Vagina (tissue), 2 donors: ENCODE measurements at regions not wholly inside any gene's neighbourhood (a gene's known extent, or its start where the extent isn't known, plus 50 kb on each side); places are given as distances from the start of the nearest gene placed in this dataset.

Experiments used
- DNase-seq, 2 donors: peaks; one replicate each; pipeline ENCODE4 v3.0.0-alpha.2; 2017; ENCODE audit errors: extremely low spot score in 2 of 2
- H3K27ac ChIP-seq: fragments of 200-600 bp; sonication (generic); one replicate; pipeline ENCODE4 v1.5.1; 2019
- H3K27me3 ChIP-seq: fragments of 200-600 bp; sonication (generic); one replicate; pipeline ENCODE4 v1.5.1; 2019
- H3K36me3 ChIP-seq, 2 donors: fragments of 200-600 bp; sonication (generic); one replicate each; pipeline ENCODE4 v1.5.1; 2017 to 2019
- H3K4me1 ChIP-seq: fragments of 200-600 bp; sonication (generic); one replicate; pipeline ENCODE4 v1.5.1; 2019
- H3K4me3 ChIP-seq, 2 donors: fragments of 200-600 bp; sonication (generic); 1 replicate in 1 of 2; 2 replicates in 1 of 2; pipeline ENCODE4 v1.5.1; 2016 to 2019
- H3K9me3 ChIP-seq: fragments of 200-600 bp; sonication (generic); one replicate; pipeline ENCODE4 v1.5.1; 2019
- POLR2A ChIP-seq, 2 donors: fragments of 450-650 bp; IDR thresholded peaks; one replicate each; pipeline ENCODE4 v1.6.1; 2017; ENCODE audit warnings: antibody characterized with exemption in 2 of 2, mild to moderate bottlenecking in 2 of 2, moderate library complexity in 2 of 2
- POLR2AphosphoS5 ChIP-seq, 2 donors: sonication (generic); formaldehyde crosslinking; IDR thresholded peaks; one replicate each; pipeline ENCODE4 v1.9.0; 2017; ENCODE audit warnings: antibody characterized with exemption in 2 of 2, mild to moderate bottlenecking in 2 of 2, low read depth in 1 of 2; ENCODE audit not compliant: insufficient read depth in 1 of 2
- intact Hi-C: fragments of 100-400 bp; cut with DNase I; formaldehyde crosslinking; loops from one replicate; pipeline ENCODE4 v1.15.1; 2023
- TF ChIP-seq, protein P1 (sequence below), 3 experiments: fragments of 450-650 bp in 2 of 3; fragments of 200-600 bp in 1 of 3; sonication (generic) in 1 of 3; IDR thresholded peaks; one replicate each; pipeline ENCODE4 v1.5.1; 2017 to 2019; ENCODE audit warnings: antibody characterized with exemption in 3 of 3, mild to moderate bottlenecking in 2 of 3, moderate library complexity in 2 of 3

DNA sequence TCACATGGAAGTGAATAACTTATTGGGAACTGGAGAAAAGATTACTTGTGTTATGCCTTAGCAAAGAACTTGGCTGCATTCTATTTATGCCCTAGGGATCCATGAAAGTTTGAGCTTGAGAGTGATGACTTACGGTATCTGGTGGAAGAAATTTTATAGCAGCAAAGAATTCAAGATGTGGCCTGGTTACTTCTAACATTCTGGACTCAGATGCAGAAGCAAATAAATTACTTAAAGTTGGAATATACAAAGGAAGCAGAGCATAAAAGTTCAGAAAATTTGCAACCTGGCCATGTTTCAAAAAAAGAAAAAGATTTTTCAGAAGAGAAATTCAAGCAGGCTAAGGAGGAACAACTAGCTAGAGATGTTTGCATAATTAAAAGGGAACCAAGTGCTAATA lies 252.3 kb upstream of the WDFY3 start:
- Histone ChIP-seq H3K4me3 (no peak overlapping the region), H3K4me1 (no peaks in the 10 kb centered on the region), H3K27ac (no peak overlapping the region), H3K9me3 (no peaks in the 10 kb centered on the region), H3K36me3 (no peaks in the 10 kb centered on the region), H3K27me3 (no peaks in the 10 kb centered on the region)
- DNase-seq: no peak
- TF ChIP-seq POLR2A (IDR thresholded peaks at IDR 0.05): no peak
- intact Hi-C loops: no loop called here

DNA sequence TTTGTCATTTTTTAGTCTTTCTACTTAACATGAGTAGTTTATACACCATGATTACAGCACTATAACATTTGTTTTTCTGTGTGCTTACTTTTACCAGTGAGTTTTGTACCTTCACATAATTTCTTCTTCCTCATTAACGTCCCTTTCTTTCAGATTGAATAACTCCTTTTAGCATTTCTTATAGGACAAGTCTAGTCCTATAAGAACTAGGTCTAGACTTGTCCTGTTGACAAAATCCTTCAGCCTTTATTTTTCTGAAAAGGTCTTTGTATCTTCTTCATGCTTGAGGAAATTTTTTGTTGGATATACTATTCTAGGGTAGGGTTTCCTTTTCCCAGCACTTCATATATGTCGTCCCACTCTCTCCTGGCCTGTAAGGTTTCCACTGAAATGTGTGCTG lies 253.3 kb upstream of the ARHGAP24 start:
- intact Hi-C loops: no loop called here
- no peak for DNase-seq

GRCh38 chr4:85222561-85222960 lies 252.4 kb upstream of the ARHGAP24 start:
- TF ChIP-seq, protein P1, sequence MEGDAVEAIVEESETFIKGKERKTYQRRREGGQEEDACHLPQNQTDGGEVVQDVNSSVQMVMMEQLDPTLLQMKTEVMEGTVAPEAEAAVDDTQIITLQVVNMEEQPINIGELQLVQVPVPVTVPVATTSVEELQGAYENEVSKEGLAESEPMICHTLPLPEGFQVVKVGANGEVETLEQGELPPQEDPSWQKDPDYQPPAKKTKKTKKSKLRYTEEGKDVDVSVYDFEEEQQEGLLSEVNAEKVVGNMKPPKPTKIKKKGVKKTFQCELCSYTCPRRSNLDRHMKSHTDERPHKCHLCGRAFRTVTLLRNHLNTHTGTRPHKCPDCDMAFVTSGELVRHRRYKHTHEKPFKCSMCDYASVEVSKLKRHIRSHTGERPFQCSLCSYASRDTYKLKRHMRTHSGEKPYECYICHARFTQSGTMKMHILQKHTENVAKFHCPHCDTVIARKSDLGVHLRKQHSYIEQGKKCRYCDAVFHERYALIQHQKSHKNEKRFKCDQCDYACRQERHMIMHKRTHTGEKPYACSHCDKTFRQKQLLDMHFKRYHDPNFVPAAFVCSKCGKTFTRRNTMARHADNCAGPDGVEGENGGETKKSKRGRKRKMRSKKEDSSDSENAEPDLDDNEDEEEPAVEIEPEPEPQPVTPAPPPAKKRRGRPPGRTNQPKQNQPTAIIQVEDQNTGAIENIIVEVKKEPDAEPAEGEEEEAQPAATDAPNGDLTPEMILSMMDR (IDR thresholded peaks at IDR 0.05): no peak
- TF ChIP-seq POLR2AphosphoS5 (IDR thresholded peaks at IDR 0.05; ENCODE audit: insufficient read depth in 1 of 2, low read depth in 1 of 2) (no peak), POLR2A (IDR thresholded peaks at IDR 0.05) (no peak)
- H3K4me3 ChIP-seq: no peak overlapping the region
- H3K4me1 ChIP-seq: no peaks in the 10 kb centered on the region
- intact Hi-C loops: no loop called here
- DNase-seq: no peak
- no peak overlapping the region for H3K27ac ChIP-seq
- no peaks in the 10 kb centered on the region for H3K9me3 ChIP-seq
- H3K27me3 ChIP-seq: no peaks in the 10 kb centered on the region
- H3K36me3 ChIP-seq: no peaks in the 10 kb centered on the region

More for the DNA sequence above, 253.3 kb upstream of the ARHGAP24 start:
- Histone ChIP-seq H3K4me3 (no peak overlapping the region), H3K9me3 (no peaks in the 10 kb centered on the region), H3K27me3 (no peaks in the 10 kb centered on the region), H3K27ac (no peak overlapping the region), H3K4me1 (no peaks in the 10 kb centered on the region), H3K36me3 (no peaks in the 10 kb centered on the region)
- no peak for TF ChIP-seq POLR2AphosphoS5 (IDR thresholded peaks at IDR 0.05; ENCODE audit: insufficient read depth in 1 of 2, low read depth in 1 of 2)
- no peak for TF ChIP-seq POLR2A (IDR thresholded peaks at IDR 0.05)
- TF ChIP-seq, protein P1 (IDR thresholded peaks at IDR 0.05): no peak

DNA sequence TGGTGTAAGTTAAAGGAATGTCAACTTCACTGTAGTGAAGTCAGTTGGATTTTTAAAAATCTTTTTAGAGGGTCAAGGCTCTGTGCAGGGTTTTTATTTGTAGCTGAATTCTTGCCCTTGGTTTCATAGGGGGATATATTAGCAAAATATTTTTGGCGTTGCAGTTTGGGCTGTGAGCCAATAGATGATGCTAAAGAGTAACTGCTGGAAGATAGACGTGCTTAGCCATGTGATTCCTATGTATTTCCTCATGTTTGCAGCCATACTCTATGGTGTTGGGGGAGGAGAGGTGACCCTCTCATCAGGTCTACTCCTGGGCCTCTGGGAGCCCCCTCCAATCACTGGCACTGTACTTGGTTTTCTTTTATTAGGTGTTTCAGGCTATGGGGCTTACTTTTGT lies 246.7 kb upstream of the ARHGAP24 start:
- TF ChIP-seq POLR2A (IDR thresholded peaks at IDR 0.05) (no peak), POLR2AphosphoS5 (IDR thresholded peaks at IDR 0.05; ENCODE audit: insufficient read depth in 1 of 2, low read depth in 1 of 2) (no peak)
- TF ChIP-seq, protein P1 (IDR thresholded peaks at IDR 0.05): no peak

DNA sequence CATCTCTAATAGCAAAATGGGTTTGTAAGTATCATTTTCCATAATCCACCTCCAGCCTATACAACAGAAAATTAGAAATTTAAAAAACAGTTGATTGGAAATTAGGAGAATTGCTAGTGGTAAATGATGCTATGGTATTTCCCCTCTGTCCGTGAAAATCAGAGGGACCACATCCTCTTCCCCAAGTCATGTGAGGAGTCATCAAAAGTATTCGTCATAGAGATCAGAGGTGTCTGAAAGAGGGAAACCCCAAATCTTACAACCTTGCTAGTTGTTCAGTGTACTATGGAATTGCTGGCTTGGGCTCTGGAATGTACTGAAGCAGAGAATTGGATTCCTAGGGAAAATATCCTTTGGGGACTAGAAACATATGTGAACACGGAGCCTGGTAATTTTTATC lies 241.4 kb upstream of the ARHGAP24 start:
- TF ChIP-seq POLR2A (IDR thresholded peaks at IDR 0.05): no peak
- DNase-seq: no peak
- Histone ChIP-seq H3K9me3 (no peaks in the 10 kb centered on the region), H3K4me3 (no peak overlapping the region), H3K4me1 (no peaks in the 10 kb centered on the region), H3K27ac (no peak overlapping the region), H3K27me3 (no peaks in the 10 kb centered on the region), H3K36me3 (no peaks in the 10 kb centered on the region)
- intact Hi-C loops: no loop called here

More for the DNA sequence above, 246.7 kb upstream of the ARHGAP24 start:
- intact Hi-C loops: no loop called here
- no peaks in the 10 kb centered on the region for H3K4me1 ChIP-seq
- no peaks in the 10 kb centered on the region for H3K9me3 ChIP-seq
- no peak overlapping the region for H3K4me3 ChIP-seq
- H3K36me3 ChIP-seq: no peaks in the 10 kb centered on the region
- no peak for DNase-seq
- H3K27ac ChIP-seq: no peak overlapping the region
- no peaks in the 10 kb centered on the region for H3K27me3 ChIP-seq

DNA sequence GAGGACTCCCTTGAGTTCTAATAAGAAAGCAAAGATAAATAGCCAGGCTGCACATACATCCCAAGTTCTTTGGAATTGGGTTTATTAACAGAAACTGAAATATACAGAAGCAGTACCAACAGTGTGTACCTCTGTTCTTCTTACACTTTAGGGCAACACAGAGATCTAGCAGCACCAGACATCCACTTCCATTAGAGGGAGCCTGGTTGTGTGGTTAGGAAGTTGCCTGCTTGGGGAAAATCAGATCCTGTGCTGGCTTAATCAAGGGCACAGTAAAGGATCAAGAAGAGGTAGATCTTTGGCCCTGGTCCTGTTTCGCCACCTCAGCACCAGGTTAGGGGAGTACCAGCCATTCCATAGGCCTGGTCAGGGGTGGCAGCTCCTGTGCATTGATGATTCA lies 231.1 kb upstream of the ARHGAP24 start:
- no peaks in the 10 kb centered on the region for H3K27me3 ChIP-seq
- intact Hi-C loops: no loop called here
- H3K36me3 ChIP-seq: no peaks in the 10 kb centered on the region
- no peak for DNase-seq
- no peak for TF ChIP-seq POLR2AphosphoS5 (IDR thresholded peaks at IDR 0.05; ENCODE audit: insufficient read depth in 1 of 2, low read depth in 1 of 2)
- no peak for TF ChIP-seq POLR2A (IDR thresholded peaks at IDR 0.05)
- TF ChIP-seq, protein P1 (IDR thresholded peaks at IDR 0.05): no peak
- no peak overlapping the region for H3K4me3 ChIP-seq
- H3K27ac ChIP-seq: no peak overlapping the region
- H3K9me3 ChIP-seq: no peaks in the 10 kb centered on the region
- H3K4me1 ChIP-seq: no peaks in the 10 kb centered on the region
